IMR-90 (cell line): ENCODE measurements at regions not wholly inside any gene's neighbourhood (a gene's known extent, or its start where the extent isn't known, plus 50 kb on each side); places are given as distances from the start of the nearest gene placed in this dataset.

ENCODE experiments used
- ATAC-seq: fragments of 200-7000 bp; cut with Tn5 transposase; 2 replicates; pipeline ENCODE4 v1.9.1; 2020; ENCODE audit warnings: low read depth, mild to moderate bottlenecking, moderate library complexity
- BruUV-seq: library from RNA; stranded (reverse); fragments of 400-500 nt; replicated peaks from 2 replicates; lab custom pipeline; 2021; lab: Mats Ljungman, UMichigan
- CTCF ChIA-PET: fragments of 300-600 bp; formaldehyde crosslinking; extraction: SDS; loops from one replicate; lab custom pipeline; 2021; ENCODE audit warnings: antibody characterized with exemption; lab: Yijun Ruan, JAX
- POLR2A ChIA-PET: fragments of 300-600 bp; sonication (Branson Sonifier 250); formaldehyde crosslinking; loops from one replicate; lab custom pipeline; 2022; ENCODE audit warnings: antibody characterized with exemption; ENCODE audit not compliant: unreplicated experiment; lab: Charles Lee
- DNase-seq: peaks from one replicate; pipeline ENCODE4 v3.0.0; 2013
- H2AFZ ChIP-seq: replicated peaks from 2 replicates; pipeline ENCODE3; 2013; ENCODE audit warnings: low read length, mild to moderate bottlenecking; ENCODE audit not compliant: poor library complexity
- H2AK5ac ChIP-seq: 2 replicates; pipeline ENCODE4 v1.6.1; 2013; ENCODE audit warnings: low read depth, low read length, inconsistent platforms
- H2AK9ac ChIP-seq: replicated peaks from 2 replicates; pipeline ENCODE3; 2013; ENCODE audit warnings: mild to moderate bottlenecking, low read depth, low read length, moderate library complexity; ENCODE audit not compliant: poor library complexity
- H2BK120ac ChIP-seq: 2 replicates; pipeline ENCODE4 v1.6.1; 2013; ENCODE audit warnings: low read depth, low read length, inconsistent platforms
- H2BK15ac ChIP-seq: 3 replicates; pipeline ENCODE4 v1.6.1; 2013; ENCODE audit warnings: low read depth, low read length, inconsistent platforms
- H2BK20ac ChIP-seq: 2 replicates; pipeline ENCODE4 v1.6.1; 2013; ENCODE audit warnings: low read depth, mild to moderate bottlenecking, inconsistent platforms, low read length, moderate library complexity
- H2BK5ac ChIP-seq: 2 replicates; pipeline ENCODE4 v1.6.1; 2013; ENCODE audit warnings: mild to moderate bottlenecking, low read depth, low read length, inconsistent platforms; ENCODE audit not compliant: poor library complexity, severe bottlenecking
- H3K14ac ChIP-seq: replicated peaks from 2 replicates; pipeline ENCODE4 v1.6.1; 2013; ENCODE audit warnings: low read depth, low read length, inconsistent platforms
- H3K18ac ChIP-seq: 2 replicates; pipeline ENCODE4 v1.6.1; 2013; ENCODE audit warnings: low read depth, low read length, control low read depth
- H3K23ac ChIP-seq: 2 replicates; pipeline ENCODE4 v1.6.1; 2013; ENCODE audit warnings: low read depth, low read length, inconsistent platforms
- H3K27ac ChIP-seq: 2 replicates; pipeline ENCODE4 v1.5.1; 2013; ENCODE audit warnings: mild to moderate bottlenecking, control low read depth, low read length; ENCODE audit not compliant: insufficient read depth
- H3K27me3 ChIP-seq: 2 replicates; pipeline ENCODE4 v1.6.1; 2013; ENCODE audit warnings: low read length; ENCODE audit not compliant: control insufficient read depth, insufficient read depth
- H3K36me3 ChIP-seq: 2 replicates; pipeline ENCODE4 v1.6.1; 2013; ENCODE audit warnings: low read length, mixed read lengths; ENCODE audit not compliant: control insufficient read depth, insufficient read depth
- H3K4ac ChIP-seq: 2 replicates; pipeline ENCODE4 v1.6.1; 2013; ENCODE audit warnings: low read depth, low read length, inconsistent platforms
- H3K4me1 ChIP-seq: 2 replicates; pipeline ENCODE4 v1.6.1; 2013; ENCODE audit warnings: low read length, mixed read lengths; ENCODE audit not compliant: control insufficient read depth, insufficient read depth
- H3K4me2 ChIP-seq: 2 replicates; pipeline ENCODE4 v1.6.1; 2013; ENCODE audit warnings: low read depth, mild to moderate bottlenecking, control low read depth, low read length, moderate library complexity
- H3K4me3 ChIP-seq: 2 replicates; pipeline ENCODE4 v1.5.1; 2013; ENCODE audit warnings: low read depth, mild to moderate bottlenecking, control low read depth, low read length, moderate library complexity; ENCODE audit not compliant: insufficient read depth
- H3K56ac ChIP-seq: 2 replicates; pipeline ENCODE4 v1.6.1; 2013; ENCODE audit warnings: low read length, inconsistent platforms; ENCODE audit not compliant: insufficient read depth; ENCODE audit errors: extremely low read depth
- H3K79me1 ChIP-seq, 2 experiments: 2 replicates each; pipeline ENCODE4 v1.6.1; 2013; ENCODE audit warnings: low read length in 2 of 2, inconsistent platforms in 1 of 2, low read depth in 1 of 2
- H3K9ac ChIP-seq: 2 replicates; pipeline ENCODE4 v1.6.1; 2013; ENCODE audit warnings: low read depth, low read length, control low read depth
- H3K9me1 ChIP-seq: 2 replicates; pipeline ENCODE4 v1.6.1; 2013; ENCODE audit warnings: low read length, inconsistent platforms; ENCODE audit not compliant: insufficient read depth
- H3K9me3 ChIP-seq: 2 replicates; pipeline ENCODE4 v1.6.1; 2013; ENCODE audit warnings: low read length; ENCODE audit not compliant: control insufficient read depth, insufficient read depth
- H4K20me1 ChIP-seq: 2 replicates; pipeline ENCODE4 v1.6.1; 2013; ENCODE audit warnings: low read length, inconsistent platforms; ENCODE audit not compliant: insufficient read depth
- H4K5ac ChIP-seq: 2 replicates; pipeline ENCODE4 v1.6.1; 2013; ENCODE audit warnings: mild to moderate bottlenecking, low read depth, low read length, control low read depth
- H4K8ac ChIP-seq, 2 experiments: 2 replicates each; pipeline ENCODE4 v1.6.1; 2013; ENCODE audit warnings: low read depth in 2 of 2, low read length in 2 of 2, control low read depth in 1 of 2, inconsistent platforms in 1 of 2
- H4K91ac ChIP-seq: 2 replicates; pipeline ENCODE4 v1.6.1; 2013; ENCODE audit warnings: low read depth, low read length, inconsistent platforms; ENCODE audit not compliant: insufficient read depth
- BHLHE40 ChIP-seq: fragments of 150-350 bp; IDR thresholded peaks from 2 replicates; pipeline ENCODE4 v1.6.1; 2016; ENCODE audit warnings: mild to moderate bottlenecking, low read depth, low read length
- CTCF ChIP-seq: conservative IDR thresholded peaks from 2 replicates; pipeline ENCODE4 v1.5.1; 2012; ENCODE audit warnings: mild to moderate bottlenecking, low read depth, low read length, improper control_type of control experiment
- ELK1 ChIP-seq: fragments of 150-350 bp; IDR thresholded peaks from 2 replicates; pipeline ENCODE4 v1.6.1; 2016; ENCODE audit warnings: low read depth, mild to moderate bottlenecking, low read length, moderate library complexity, borderline replicate concordance
- FOS ChIP-seq: fragments of 150-350 bp; IDR thresholded peaks from 2 replicates; pipeline ENCODE4 v1.6.1; 2016; ENCODE audit warnings: low read depth, low read length
- MAFK ChIP-seq: IDR thresholded peaks from 2 replicates; pipeline ENCODE4 v1.6.1; 2012; ENCODE audit warnings: low read depth, low read length, improper control_type of control experiment
- RAD21 ChIP-seq: IDR thresholded peaks from 2 replicates; pipeline ENCODE4 v1.6.1; 2012; ENCODE audit warnings: low read length, improper control_type of control experiment
- WGBS, 2 experiments: methylation state at CpG; one replicate each; pipeline versions ENCODE4 v1.1.5 to v1.1.7; 2013; ENCODE audit warnings: missing lambda C conversion rate in 2 of 2; ENCODE audit not compliant: insufficient read length in 1 of 2; ENCODE audit errors: extremely low coverage in 2 of 2; 5-methylcytosine and 5-hydroxymethylcytosine counted together
- dilution Hi-C: fragments of 300-500 bp; cut with HindIII; formaldehyde crosslinking; loops from one replicate; pipeline ENCODE4 v1.14.3; 2018; ENCODE audit warnings: low sequenced_read_pairs; ENCODE audit not compliant: unreplicated experiment
- in situ Hi-C: fragments of 300-500 bp; cut with MboI; formaldehyde crosslinking; loops from 3 replicates; pipeline ENCODE4 v1.14.3; 2019; ENCODE audit warnings: low sequenced_read_pairs, inconsistent platforms, mixed read lengths
- intact Hi-C: fragments of 100-400 bp; cut with micrococcal nuclease; formaldehyde crosslinking; loops from 2 replicates; pipeline ENCODE4 v1.10.0; 2022
- TF ChIP-seq, protein P1 (sequence below): fragments of 150-350 bp; IDR thresholded peaks from 2 replicates; pipeline ENCODE4 v1.6.1; 2017; ENCODE audit warnings: mild to moderate bottlenecking, antibody characterized with exemption, low read length, low read depth

DNA sequence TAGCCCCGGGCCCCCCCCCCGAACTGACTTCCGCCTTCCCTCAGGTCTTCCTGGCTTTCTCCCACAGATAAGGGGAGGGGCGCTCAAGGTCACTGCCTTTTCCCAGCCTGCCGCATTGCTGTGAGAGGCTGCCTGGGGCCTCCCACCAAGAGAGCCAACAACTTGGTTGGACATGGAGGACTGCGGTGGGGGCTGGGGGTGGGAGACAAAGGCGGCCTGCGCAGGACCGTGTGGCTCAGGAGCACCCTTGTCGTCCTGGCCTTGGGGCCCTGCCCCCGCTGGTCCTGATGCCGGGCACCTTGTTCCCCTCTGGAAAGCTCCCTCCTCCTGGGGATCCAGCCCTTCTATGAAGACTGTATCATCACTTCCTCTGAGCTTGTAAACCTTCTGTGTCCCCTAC, 105.6 kb upstream of the FOXF1 start (continued):
- TF ChIP-seq, protein P1, sequence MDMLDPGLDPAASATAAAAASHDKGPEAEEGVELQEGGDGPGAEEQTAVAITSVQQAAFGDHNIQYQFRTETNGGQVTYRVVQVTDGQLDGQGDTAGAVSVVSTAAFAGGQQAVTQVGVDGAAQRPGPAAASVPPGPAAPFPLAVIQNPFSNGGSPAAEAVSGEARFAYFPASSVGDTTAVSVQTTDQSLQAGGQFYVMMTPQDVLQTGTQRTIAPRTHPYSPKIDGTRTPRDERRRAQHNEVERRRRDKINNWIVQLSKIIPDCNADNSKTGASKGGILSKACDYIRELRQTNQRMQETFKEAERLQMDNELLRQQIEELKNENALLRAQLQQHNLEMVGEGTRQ, result no peak

DNA sequence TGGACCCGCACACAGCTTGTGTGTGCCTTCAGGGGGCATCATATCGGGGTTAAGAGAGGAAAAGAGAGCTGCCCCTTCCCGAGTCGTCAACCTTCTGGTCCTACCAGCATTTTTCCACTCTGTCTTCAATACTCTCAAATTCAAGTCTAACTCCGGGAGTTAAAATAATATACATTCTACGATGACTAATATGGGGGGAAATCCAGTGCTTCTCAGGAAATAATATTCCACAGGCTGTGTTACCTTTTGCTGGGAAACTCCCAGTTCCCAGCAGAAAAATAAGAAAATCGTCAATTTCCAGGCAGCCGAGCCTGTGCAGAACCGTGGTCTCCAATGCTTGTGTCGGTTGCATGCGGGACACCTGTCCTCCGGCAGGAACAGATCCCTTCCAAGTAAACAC, 105.0 kb upstream of the FOXF1 start:
- H2AK9ac ChIP-seq, result peak overlapping the region; percentile 86
- in situ Hi-C loops, result no loop called here
- no peaks in the 10 kb centered on the region for H4K20me1 ChIP-seq
- peaks cover 17% of the 10 kb centered on the region for H3K9me1 ChIP-seq
- peak overlapping the region; percentile 41 for H3K4me2 ChIP-seq
- CTCF ChIA-PET, result no interaction called here
- ATAC-seq, result peak; percentile 74
- H3K4me3 ChIP-seq, result no peak overlapping the region
- H3K9me3 ChIP-seq, result no peaks in the 10 kb centered on the region; the same call in 1 of the 2 replicates
- H2AFZ ChIP-seq, result peak overlapping the region; percentile 81
- peak overlapping the region; percentile 73 for H4K5ac ChIP-seq
- peak overlapping the region; percentile 95; the same call in 2 of the 3 replicates for H2BK15ac ChIP-seq
- H3K27ac ChIP-seq, result peak overlapping the region; percentile 91
- dilution Hi-C loops, result no loop called here
- peak overlapping the region; percentile 84 for H3K18ac ChIP-seq
- POLR2A ChIA-PET, result no interaction called here
- H3K36me3 ChIP-seq, result no peaks in the 10 kb centered on the region
- peak overlapping the region; percentile 98 for H2BK20ac ChIP-seq
- H4K8ac ChIP-seq, result peak overlapping the region; percentile 85 to 91
- no TSS peak for BruUV-seq
- peak; percentile 87 for DNase-seq
- 60% methylated on average over 1 of the region's 12 CpGs; no CpG with 5 or more reads in 1 of the 2 experiments for WGBS, 2 experiments
- peaks cover 25% of the 10 kb centered on the region for H3K4me1 ChIP-seq
- H2BK5ac ChIP-seq, result peak overlapping the region; percentile 82
- no peaks in the 10 kb centered on the region for H3K27me3 ChIP-seq
- peak overlapping the region; percentile 98 for H3K14ac ChIP-seq
- H2AK5ac ChIP-seq, result peak overlapping the region; percentile 100
- H3K9ac ChIP-seq, result peak overlapping the region; percentile 20; the same call in 1 of the 2 replicates
- peak overlapping the region; percentile 100 for H3K4ac ChIP-seq
- intact Hi-C loops, result no loop called here
- TF ChIP-seq RAD21, result no peak; the same call in 1 of the 2 replicates
- no peak for TF ChIP-seq BHLHE40
- no peak for TF ChIP-seq MAFK
- TF ChIP-seq ELK1, result no peak
- TF ChIP-seq CTCF, result no peak
- TF ChIP-seq FOS, result peak; percentile 54; the same call in 1 of the 2 replicates
- peak overlapping the region; percentile 57; the same call in 1 of the 2 replicates for H3K56ac ChIP-seq
- H2BK120ac ChIP-seq, result peak overlapping the region; percentile 99
- peak overlapping the region; percentile 97 for H4K91ac ChIP-seq
- peak overlapping the region; percentile 42; the same call in 1 of the 2 replicates for H3K23ac ChIP-seq
- peaks cover 0 to 16% of the 10 kb centered on the region in 2 experiments; a peak in 1 of 4 replicates for H3K79me1 ChIP-seq
